MM.1S (cell line): ENCODE measurements at regions not wholly inside any gene's neighbourhood (a gene's known extent, or its start where the extent isn't known, plus 50 kb on each side); places are given as distances from the start of the nearest gene placed in this dataset.

Experiments
- EZH2phosphoT487 ChIP-seq: fragments of 300-600 bp; sonication (generic); IDR thresholded peaks from 2 replicates; pipeline ENCODE4 v1.6.1; 2018; ENCODE audit warnings: antibody characterized with exemption, low read length
- TF ChIP-seq, protein P1 (sequence below): fragments of 300-600 bp; sonication (generic); IDR thresholded peaks from 2 replicates; pipeline ENCODE4 v1.5.1; 2016; ENCODE audit warnings: antibody characterized with exemption, low read length, mixed read lengths

DNA sequence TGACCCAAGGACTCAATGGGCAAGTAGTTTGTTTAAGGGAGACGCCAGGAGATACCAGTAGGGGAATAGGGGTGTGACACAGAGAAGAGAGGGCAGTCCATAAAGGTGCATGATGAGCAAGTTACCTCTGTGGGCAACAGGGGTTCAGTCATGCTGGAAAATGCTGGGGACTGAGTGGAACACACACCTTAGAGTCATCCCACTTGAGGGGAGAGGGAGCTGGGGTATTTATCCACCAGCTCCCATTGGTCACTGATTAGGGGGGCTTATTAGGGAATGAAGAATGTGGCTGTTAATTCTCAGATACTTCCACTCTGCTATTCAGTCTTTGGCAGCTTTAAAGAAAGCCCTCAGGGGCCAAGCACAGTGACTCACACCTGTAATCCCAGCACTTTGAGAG lies 67.5 kb upstream of the MRI1 start:
- TF ChIP-seq, protein P1, sequence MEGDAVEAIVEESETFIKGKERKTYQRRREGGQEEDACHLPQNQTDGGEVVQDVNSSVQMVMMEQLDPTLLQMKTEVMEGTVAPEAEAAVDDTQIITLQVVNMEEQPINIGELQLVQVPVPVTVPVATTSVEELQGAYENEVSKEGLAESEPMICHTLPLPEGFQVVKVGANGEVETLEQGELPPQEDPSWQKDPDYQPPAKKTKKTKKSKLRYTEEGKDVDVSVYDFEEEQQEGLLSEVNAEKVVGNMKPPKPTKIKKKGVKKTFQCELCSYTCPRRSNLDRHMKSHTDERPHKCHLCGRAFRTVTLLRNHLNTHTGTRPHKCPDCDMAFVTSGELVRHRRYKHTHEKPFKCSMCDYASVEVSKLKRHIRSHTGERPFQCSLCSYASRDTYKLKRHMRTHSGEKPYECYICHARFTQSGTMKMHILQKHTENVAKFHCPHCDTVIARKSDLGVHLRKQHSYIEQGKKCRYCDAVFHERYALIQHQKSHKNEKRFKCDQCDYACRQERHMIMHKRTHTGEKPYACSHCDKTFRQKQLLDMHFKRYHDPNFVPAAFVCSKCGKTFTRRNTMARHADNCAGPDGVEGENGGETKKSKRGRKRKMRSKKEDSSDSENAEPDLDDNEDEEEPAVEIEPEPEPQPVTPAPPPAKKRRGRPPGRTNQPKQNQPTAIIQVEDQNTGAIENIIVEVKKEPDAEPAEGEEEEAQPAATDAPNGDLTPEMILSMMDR: no peak
- no peak for TF ChIP-seq EZH2phosphoT487
